Mucosa of descending colon (tissue), 3 donors: ENCODE measurements at regions not wholly inside any gene's neighbourhood (a gene's known extent, or its start where the extent isn't known, plus 50 kb on each side); places are given as distances from the start of the nearest gene placed in this dataset.

Source experiments
- ATAC-seq: fragments of 200-7000 bp; cut with Tn5 transposase; one replicate; pipeline ENCODE4 v1.9.1; 2020; ENCODE audit warnings: mild to moderate bottlenecking, moderate library complexity
- DNase-seq, 3 donors: peaks; one replicate each; pipeline ENCODE4 v3.0.0-alpha.2; 2020
- H3K36me3 ChIP-seq: fragments of 200-600 bp; one replicate; pipeline ENCODE4 v1.8.0; 2021; ENCODE audit warnings: low read depth, mild to moderate bottlenecking
- H3K4me1 ChIP-seq: fragments of 200-600 bp; one replicate; pipeline ENCODE4 v1.8.0; 2021; ENCODE audit warnings: low read depth, mild to moderate bottlenecking
- H3K4me3 ChIP-seq: fragments of 200-600 bp; one replicate; pipeline ENCODE4 v1.8.0; 2021; ENCODE audit warnings: mild to moderate bottlenecking
- H3K9me3 ChIP-seq: fragments of 200-600 bp; one replicate; pipeline ENCODE4 v1.8.0; 2021; ENCODE audit warnings: mild to moderate bottlenecking
- intact Hi-C, 2 donors: fragments of 100-400 bp; cut with DNase I in 1 of 2; cut with micrococcal nuclease in 1 of 2; formaldehyde crosslinking; loops; one replicate each; pipeline versions ENCODE4 v1.11.0 to v1.11.1; 2022; cut with DNase I, micrococcal nuclease
- TF ChIP-seq, protein P1 (sequence below): fragments of 200-600 bp; IDR thresholded peaks from one replicate; pipeline ENCODE4 v1.8.0; 2022; ENCODE audit warnings: antibody characterized with exemption, mild to moderate bottlenecking
- donor health status: DM: no; HTN: no; CAD: no; lungs with moderate emphysema.
- donor health status: DM: no; HTN: no; CAD: no.
- donor health status: DM: no; HTN: yes; CAD: no.

DNA sequence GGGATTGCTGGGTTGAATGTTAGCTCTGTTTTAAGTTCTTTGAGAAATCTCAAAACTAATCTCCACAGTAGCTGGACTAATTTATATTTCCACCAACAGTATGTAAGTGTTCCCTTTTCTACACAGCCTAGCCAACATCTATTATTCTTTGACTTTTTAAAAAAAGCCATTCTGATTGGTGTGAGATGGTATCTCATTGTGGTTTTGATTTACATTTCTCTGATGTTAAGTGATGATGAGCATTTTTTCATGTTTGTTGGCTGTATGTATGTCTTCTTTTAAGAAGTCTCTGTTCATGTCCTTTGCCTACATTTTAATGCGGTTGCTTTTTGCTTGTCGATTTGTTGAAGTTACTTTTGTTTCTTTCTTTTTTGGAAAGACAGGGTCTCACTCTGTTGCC is 301.1 kb upstream of the OR4E1 start:
- intact Hi-C loops, result no loop called here
- TF ChIP-seq, protein P1, sequence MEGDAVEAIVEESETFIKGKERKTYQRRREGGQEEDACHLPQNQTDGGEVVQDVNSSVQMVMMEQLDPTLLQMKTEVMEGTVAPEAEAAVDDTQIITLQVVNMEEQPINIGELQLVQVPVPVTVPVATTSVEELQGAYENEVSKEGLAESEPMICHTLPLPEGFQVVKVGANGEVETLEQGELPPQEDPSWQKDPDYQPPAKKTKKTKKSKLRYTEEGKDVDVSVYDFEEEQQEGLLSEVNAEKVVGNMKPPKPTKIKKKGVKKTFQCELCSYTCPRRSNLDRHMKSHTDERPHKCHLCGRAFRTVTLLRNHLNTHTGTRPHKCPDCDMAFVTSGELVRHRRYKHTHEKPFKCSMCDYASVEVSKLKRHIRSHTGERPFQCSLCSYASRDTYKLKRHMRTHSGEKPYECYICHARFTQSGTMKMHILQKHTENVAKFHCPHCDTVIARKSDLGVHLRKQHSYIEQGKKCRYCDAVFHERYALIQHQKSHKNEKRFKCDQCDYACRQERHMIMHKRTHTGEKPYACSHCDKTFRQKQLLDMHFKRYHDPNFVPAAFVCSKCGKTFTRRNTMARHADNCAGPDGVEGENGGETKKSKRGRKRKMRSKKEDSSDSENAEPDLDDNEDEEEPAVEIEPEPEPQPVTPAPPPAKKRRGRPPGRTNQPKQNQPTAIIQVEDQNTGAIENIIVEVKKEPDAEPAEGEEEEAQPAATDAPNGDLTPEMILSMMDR, result no peak
- H3K9me3 ChIP-seq, result no peaks in the 10 kb centered on the region
- H3K4me3 ChIP-seq, result no peak overlapping the region
- ATAC-seq (no peak), DNase-seq (no peak)
- no peaks in the 10 kb centered on the region for H3K36me3 ChIP-seq
- no peaks in the 10 kb centered on the region for H3K4me1 ChIP-seq

DNA sequence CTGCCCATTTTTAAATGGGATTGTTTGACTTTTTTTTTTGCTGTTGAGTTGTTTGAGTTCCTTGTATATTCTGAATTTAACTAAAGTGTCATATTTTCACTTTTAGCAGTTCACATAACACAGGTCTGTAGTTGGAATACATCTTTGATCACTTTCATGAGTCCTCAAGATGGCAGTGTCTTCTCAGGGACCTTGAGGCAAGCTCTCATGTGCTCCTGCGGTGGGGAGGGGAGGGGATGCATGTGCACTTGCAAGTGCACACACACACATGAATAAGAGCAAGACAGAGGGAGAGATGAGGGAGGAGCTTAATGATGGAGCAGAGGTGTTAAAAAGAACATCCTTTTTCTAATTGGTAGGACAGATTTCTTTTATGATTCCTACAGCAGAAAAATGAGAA is 291.4 kb upstream of the OR4E1 start:
- intact Hi-C loops, result no loop called here
- DNase-seq (peak in 1 of 3 donors; percentile 36), ATAC-seq (no peak)
- Histone ChIP-seq H3K36me3 (no peaks in the 10 kb centered on the region), H3K9me3 (no peaks in the 10 kb centered on the region), H3K4me1 (no peaks in the 10 kb centered on the region), H3K4me3 (no peak overlapping the region)
- TF ChIP-seq, protein P1, result no peak

DNA sequence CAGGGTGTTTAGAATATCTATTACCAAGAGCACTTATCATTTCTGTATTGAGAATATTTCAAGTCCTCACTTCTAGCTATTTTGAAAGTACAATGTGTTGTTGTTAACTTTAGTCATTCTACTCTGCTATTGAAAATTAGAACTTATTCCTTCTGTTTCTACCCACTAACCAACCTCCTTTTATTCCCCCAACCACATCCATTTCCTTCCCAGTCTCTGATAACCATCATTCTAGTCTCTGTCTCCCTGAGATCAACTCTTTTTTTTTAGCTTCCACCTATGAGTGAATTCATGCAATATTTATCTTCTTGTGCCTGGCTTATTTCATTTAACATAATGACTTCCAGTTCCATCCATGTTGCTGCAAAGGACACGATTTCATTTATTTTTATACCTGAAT is 290.6 kb upstream of the OR4E1 start:
- H3K4me3 ChIP-seq, result no peak overlapping the region
- H3K9me3 ChIP-seq, result no peaks in the 10 kb centered on the region
- intact Hi-C loops, result no loop called here
- TF ChIP-seq, protein P1, result no peak
- DNase-seq (no peak), ATAC-seq (no peak)
- H3K4me1 ChIP-seq, result no peaks in the 10 kb centered on the region
- no peaks in the 10 kb centered on the region for H3K36me3 ChIP-seq

DNA sequence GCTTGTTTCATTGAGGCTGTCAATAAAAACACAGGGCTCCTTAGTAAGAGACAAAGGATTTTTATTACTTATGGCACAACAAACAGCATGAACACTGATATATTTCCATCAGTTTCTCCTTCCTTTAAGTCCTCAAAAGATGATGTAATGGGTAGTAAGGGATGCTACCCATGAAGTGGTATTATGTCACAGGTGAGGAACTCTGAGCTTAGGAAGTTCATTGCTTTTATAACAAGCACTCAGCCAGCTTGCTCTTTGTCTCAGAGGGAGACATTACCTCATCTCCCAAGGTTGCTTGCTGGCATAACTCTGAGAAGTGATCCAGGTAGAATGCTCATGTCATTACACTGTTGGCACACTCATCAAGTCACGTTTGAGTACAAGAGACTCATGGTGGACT is 287.0 kb upstream of the OR4E1 start:
- no peaks in the 10 kb centered on the region for H3K36me3 ChIP-seq
- TF ChIP-seq, protein P1, result no peak
- no peaks in the 10 kb centered on the region for H3K9me3 ChIP-seq
- H3K4me3 ChIP-seq, result no peak overlapping the region
- no peaks in the 10 kb centered on the region for H3K4me1 ChIP-seq
- no peak for ATAC-seq
- no peak for DNase-seq
- intact Hi-C loops, result no loop called here

DNA sequence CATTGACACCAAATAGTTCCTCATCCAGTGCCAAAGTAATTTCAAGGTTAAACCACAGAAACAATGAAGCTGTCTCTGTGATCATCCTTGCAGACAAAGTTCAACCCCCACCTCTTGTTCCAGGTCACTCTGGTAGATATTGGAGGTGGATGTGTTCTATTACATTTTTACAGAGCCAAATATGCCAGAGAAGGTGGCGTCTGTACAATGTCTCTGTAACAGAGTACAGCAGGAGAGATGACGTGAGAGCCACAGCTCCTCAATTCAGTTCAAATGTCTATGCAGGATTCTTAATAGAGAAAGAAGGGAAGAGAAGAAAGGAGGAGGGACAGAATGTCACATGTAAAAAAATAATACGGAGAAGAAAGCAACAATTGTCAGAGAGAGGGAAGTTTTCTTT is 268.3 kb upstream of the OR4E1 start:
- no peak for DNase-seq
- ATAC-seq, result no peak

More for the DNA sequence above, 268.3 kb upstream of the OR4E1 start:
- Histone ChIP-seq H3K36me3 (no peaks in the 10 kb centered on the region), H3K4me3 (no peak overlapping the region), H3K9me3 (no peaks in the 10 kb centered on the region), H3K4me1 (no peaks in the 10 kb centered on the region)
- intact Hi-C loops, result no loop called here
- TF ChIP-seq, protein P1, result no peak
